ENCODE measurements at regions not wholly inside any gene's neighbourhood (a gene's known extent, or its start where the extent isn't known, plus 50 kb on each side); places are given as distances from the start of the nearest gene placed in this dataset.

DNA sequence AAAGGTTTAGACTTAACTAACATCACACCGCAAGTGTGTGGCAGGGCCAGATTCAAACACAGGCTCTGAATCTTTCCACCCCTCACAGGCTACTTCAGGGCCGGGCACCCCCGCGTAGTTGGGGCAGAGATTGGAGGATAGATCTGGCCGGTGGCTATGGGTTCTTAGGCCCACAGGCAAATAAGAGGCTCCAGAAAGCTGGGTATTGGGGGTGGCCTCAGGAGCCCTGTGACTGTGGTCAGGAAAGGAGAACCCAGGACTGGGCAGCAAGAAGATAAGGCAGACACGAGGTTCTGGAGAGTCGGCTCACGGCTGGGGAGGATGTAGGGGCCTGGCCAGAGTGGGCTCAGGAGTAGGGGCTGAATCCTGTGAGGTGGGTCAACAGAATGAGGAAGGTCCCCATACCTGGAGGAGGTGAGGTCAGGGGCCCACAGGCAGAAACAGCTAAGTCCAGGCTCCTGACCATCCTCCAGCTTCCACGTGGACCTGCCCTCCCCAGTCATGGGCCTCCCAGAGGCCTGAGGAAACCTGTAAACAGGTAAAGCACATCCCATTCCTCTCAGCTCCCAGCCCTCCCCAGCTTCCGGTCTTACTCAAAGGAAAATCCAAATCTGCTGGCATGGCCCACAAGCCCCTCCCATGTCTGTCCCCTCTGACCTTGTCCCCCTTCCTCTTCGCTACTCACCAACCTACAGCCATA is 306.2 kb downstream of the MATN1 start:
- no peak for DNase-seq

DNA sequence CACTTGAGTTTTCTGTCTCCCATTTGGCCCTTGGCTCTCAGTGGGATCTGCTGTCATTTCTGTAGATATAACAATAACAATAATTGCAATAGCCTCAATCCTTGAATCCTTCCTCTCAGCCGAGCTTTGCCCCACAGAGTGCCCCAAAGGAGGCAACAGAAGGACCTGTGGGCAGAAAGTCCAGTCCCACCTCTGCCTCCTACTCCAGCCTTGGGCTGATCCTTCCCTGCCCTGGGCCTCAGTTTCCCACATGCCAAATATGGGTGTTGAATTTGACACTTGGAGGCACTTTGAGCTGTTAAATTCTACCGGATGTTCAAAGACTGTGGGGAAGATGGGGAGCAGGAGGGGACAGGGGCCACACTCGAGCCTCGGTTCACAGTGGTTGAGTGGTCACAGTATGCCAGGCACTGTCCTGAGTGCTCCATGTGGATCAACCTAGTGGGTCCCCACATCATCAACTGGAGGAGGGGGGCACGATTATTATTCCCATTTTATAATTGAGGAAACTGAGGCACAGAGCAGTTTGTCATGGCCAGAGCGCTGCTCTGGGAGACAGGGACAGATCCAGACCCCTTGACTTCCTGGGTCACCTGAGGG is 307.1 kb downstream of the MATN1 start:
- DNase-seq = no peak

DNA sequence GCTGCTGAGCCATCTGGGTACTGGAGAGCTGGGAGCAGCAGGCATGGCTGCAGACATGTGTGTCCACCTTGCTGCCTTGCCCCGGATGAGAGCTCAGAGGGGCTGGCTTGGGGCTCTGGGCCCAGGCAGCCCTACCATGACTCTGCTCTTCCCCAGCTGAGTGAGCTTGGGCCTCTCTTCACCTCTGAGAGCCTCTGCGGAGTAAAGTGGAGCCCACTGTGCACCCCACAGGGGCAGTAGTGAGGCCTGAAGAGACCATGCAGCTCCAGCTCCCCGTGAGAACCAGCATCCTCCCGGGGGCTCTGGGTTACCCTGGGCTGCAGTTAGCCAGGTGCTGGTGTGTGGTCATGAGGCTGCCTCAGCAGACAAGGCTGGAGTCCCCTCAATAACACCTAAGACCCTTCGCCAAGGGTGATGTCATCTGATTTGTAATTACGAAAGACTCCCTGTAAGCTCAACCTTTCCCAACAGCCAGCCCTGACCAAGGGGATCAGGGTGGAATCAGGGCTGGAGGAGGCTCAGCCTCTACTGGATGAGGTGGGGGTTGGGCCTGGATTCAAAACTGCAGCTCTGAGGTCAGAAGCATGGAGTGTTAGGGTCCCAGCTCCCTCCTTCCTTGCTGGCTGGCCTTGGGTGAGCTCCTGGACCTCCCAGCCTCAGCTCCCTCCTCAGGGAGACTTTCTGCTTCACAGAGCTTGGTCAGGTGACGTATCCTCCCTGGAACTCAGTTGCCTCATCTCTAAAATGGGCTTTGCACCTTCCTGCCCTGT is 308.0 kb downstream of the MATN1 start:
- no peak for DNase-seq

DNA sequence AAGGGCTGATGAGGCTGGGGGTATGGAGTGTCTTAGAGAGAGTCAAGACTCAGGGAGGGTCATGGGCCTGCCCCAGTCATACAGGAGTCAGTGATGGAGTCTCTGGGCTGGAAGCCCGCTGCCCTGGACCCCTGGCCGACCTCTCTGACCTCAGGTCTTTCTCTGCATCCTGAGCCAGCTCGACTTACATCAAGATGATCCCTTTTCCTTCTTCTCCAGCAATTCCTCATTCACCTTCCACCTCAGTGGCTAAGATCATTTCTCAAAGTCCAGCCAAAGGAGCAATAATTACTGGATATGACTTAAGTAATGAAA is 308.6 kb downstream of the MATN1 start:
- no peak for DNase-seq

DNA sequence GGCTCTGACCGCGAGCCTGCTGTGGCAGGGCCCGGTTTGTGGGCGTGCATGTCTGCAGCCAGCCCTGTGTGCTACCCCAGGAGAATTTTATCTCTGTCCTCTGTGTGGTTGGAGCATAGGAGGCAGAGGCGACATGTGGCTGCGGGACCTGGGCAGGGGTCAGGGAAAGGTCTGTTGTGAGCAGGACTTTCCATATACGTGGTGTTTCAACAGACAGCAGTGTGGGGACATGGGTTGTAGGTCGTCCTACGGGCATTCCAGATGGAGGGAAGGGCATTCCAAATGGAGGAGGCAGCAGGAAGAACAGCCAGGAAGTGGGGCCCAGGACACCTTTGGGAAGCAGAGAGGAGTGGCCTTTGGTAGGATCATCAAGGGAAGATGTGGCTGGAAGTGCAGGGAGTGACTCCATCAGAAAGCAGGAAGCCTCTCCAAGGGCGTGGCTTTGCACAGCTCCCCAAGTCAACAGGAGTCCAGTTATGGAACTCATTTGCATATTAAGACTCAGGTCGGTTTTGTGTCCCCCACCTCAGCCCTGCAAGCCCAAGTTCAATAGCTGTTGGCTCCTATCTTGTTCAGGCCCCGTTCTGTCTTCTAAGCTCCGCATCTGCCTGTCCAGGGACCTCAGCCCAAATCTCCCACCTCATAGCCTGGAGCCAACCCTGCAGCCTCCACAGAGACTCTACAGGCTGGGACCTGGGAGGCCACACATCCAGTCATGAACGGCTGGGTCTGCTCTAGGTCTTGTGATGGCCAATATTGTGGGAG is 309.1 kb downstream of the MATN1 start:
- no peak for DNase-seq

DNA sequence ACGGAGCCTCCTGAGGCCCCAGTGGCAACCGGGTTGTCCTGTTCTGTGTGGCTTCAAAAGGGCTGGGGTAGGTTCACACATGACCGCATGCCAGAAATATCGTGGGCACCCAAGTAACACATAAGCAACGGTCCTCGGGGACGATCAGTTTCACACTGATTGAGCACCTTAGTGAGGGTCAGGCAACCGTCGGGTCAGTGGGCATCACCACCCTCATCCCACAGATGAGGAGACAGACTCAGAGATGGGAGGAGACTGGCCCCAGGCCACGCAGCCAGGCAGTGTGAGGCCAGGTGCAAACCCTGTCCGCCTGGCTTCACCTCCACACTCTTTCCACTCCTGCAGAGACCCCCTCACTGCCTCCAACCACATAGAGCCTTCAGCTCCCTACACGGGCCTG is 309.8 kb downstream of the MATN1 start:
- DNase-seq = no peak

DNA sequence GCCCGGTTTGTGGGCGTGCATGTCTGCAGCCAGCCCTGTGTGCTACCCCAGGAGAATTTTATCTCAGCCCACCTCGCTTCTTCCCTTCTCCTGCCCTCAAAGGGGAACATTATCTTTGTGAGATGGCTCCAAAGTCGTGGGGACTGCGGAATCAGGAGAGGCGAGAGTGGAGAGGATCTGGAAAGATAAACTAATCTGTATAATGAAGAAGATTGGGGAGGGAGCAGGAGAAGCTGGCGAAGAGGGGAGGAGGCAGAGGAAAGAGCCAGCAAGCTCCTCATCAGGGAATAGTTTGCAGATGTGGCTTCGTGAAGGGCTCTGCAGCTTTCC is 310.3 kb downstream of the MATN1 start:
- no peak for DNase-seq

DNA sequence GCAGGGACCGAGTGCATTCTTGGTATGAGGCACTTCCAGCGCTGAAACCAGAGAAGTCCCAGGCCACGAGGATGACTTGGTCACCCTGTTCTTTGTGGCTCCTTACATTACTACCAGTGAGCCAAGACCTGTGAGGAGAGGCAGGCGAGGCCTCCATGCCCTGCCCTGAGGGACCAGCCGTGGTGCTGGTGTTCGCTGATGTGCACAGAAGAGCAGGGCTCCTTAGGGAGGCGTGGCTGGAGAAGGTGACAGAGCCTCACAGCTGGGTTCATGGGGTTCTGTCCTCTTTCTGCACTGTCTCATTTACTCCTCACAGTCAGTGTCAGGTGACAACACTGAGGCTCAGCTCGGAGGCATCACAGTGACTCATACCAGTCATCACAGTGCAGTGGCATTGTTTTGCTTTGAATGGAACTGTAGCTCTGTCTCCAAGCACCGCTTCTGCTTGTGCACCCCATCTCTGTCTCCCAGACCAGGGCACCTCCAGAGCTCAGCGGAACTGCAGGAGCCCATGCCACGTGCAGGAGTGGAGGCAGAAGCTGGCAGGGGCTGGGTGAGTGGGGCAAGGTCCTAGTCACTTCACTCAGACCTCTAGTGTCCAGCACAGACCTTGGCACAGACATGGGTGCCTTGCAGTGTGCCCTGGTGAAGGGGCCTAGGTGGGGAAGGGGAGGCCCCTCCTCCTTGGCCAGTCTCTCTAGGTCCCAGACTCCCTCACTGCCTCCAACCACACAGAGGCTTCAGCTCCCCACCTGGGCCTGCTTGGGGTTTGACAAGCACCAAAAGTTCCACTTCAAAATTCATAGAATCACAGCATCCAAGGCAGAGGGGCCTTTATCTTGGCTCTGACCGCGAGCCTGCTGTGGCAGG is 310.9 kb downstream of the MATN1 start:
- DNase-seq = no peak

DNA sequence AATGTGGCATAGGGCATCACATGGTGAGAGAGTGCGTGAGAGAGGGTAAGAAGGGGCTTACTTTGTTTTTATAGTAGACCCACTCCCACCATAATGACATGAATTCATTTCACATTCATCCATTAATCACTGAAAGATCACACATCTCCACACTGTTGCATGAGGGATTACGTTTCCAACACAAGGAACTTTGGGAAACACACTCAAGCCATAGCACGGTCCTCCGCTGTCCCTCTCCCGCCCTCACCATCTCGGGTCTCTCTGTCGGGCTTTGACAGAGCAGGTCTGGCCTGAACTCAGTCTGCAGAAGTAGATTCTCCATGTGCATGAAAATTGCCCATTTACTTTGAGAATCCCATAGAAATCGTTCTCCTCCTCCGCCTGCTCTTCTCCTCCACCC is 312.2 kb downstream of the MATN1 start:
- DNase-seq = no peak

DNA sequence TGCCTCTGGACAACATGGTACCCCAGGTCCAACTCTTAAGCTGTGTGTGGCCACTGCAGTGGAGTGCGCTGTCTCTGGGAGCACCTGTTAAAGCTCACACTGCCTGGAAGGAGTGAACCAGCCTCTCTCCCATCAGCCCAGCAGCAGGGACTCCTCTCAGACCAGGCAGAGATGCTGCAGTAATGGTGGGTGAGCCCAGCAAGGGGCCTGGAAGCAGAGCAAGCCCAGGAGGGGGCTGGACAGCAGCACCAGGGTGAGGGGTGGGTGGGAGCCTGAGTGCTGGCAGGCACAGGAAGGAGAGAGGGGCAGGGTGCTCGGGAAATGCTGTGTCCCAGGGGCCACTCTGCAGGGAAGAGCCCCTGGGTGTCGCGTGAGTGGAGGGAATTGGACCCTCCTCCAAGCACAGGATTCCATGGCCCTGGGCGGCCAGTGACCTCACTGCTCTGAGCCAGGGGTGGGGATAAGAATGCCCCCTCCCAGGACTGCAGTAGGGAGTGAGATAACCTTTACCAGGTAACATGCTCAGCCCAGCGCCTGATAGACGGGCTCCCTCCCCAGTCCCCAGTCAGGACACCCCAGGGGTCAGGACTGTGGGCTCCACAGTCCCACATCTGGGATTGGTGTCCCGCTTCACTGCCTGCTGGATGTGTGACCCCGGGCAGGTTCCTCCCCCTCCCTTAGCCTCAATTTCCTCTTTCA is 313.1 kb downstream of the MATN1 start:
- DNase-seq = no peak

DNA sequence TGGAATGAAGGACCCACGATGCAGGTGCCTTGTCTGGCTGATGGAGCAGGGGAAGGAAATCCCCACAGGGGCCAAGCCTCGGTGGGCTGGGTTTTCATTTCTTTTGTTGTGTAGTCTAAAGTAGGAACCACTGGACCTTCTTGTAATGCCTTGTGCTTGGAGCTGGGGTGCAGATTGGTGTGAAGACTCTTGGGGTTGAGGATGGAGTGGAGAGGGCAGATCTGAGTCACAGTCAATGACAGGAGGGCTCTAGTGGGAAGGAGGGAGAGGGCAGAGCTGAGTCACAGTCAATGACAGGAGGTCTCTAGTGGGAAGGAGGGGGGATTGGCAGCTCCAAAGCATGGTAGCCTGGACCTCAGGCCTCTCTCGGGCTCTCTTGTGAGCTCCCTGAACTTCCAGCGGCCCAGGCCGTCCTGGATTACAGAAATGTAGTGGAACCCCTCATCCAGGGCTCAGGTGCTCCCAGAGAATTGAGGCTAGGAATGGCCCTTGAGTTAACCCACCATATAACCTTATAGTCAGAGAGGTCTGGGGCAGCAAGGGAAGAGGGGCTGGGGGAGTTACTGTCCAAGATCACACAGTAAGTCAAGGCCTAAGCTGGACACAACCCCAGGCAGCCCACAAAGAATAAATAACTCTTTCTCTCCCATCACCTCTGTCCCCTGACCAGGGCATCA is 313.8 kb downstream of the MATN1 start:
- DNase-seq = no peak

DNA sequence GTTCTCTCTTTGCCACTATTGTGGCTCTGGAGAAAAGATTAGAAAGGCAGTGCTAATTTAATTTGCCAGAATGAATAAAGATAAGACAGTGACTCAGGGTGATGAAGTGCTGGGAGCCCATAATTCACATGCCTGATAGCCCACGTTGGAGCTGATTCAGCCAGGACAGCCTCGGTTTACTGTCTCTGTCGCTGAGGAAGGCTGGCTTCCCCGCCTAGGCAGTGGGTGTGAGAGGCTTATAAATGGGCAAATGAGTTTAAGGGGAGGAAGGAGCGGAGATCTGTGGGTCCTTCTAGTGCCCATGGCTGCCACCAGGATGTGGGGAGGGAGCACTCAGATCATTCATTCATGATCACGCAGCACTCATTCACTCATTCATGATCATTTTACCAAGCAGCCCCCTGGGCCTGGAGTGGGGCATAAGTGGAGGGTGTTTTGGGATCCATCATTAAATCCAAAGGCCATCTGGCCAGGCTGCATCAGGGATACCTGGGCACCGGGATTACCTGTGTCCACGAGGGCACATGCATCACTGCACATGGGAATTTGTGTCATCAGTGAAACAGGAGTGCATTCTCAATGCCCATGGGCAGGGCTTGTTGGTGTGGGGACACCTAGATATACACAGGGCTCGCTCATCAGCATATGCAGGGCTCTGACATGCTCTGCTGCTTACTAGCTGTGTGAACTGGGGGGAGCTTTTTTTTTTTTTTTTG is 315.4 kb downstream of the MATN1 start:
- DNase-seq = no peak

DNA sequence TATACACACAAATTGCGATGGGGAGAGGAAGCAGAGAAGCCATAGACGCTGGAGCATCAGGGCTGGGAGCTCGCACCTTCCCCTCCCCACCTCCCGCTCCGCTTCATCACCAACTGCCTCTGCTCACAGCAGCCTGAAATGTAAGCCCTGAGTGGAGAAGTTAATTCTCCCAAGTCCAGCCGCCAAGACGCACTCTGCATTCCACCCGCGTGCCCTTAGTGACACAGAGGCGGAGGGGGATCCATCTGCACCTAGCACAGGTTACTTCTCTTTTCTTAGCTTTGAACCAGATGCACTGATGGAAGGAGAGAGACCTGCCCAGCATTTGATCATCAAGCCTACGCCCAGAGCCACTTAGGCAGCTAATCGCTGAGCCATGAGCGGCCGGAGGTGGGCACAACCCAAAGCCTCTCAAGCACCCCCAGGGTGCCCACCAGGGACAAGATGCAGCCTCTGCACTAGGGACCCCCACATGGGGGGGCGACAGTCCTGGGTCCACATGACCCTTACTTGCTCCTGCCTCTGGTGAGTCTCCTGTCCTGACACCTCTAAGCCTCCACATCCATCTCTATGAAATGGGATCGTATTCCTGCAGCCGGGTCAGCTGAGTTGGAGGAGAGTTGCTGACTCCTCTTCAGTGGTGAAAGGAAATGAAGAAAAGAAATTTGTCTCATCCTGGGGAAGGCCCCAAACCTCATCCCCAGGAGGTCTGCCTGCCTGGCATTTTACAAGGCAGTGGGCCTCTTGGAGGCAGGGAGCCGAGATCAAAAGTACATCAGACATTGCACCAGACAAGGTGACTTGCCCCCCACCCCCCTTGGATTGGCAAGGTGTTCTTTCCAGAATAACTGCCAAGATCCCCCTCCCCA is 316.2 kb downstream of the MATN1 start:
- no peak for DNase-seq

DNA sequence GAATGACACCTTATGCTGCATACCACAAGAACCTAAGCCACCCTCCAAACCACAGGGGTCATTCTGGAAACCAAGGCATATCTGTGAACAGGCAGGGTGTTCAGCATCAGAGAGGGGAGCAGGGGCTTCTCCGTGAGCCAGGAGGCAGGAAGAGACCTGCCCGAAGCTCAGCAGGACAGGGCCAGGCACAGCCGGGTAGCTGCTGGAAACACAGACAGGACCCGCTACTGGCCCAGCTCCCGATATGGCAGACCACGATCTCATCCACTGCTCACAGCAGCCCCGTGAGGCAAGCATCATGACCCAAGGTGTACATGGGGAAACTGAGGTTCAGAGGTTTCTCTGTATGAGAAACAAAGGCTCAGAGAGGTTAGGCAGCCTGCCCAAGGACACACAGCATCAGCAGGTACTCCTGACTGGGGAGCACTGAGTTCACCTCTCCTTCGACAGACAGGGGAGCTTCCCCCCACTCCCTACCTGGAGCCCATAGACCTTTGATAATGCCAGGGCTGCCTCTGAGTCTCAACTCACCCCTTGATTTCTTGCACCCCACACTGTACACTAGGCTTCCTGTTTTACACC is 317.7 kb downstream of the MATN1 start:
- no peak for DNase-seq

DNA sequence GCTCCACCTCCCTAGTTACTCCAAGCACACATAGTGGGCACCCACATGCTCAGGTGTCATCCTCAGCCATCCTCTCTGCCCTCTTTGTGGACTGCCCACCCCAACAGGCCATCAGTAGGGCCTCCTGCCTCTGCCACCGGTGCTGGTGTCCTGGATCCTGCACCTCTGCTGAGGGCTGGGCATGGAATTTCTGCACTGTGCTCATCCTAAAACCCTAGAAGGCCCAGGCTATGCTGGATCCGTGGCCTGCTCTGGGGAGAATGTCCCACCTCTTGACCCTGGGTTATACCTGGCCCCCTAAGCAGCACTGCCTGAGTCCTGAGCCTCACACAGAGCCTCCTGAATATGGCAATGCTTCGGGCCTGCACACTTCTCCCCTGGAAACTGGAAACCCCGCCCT is 318.3 kb downstream of the MATN1 start:
- no peak for DNase-seq

DNA sequence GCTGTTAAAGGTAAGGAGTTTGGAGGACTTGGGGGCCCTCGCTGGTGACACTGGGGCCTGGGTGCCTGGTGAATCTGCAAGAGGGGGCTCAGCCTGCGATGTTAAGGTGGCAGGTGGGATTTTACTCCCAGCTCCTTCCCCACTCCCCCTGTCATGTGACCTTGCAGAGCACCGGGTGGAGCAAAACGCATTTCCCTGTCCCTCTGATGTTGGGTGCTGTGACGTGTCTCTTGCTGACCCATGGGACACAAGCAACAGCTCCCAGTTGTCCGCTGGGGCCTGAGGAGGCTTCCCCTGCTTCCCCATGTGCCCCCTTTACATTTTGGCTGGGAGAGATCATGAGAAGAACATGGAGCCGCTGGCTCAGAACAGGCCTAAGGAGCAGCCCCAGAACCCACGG is 319.0 kb downstream of the MATN1 start:
- DNase-seq = no peak

DNA sequence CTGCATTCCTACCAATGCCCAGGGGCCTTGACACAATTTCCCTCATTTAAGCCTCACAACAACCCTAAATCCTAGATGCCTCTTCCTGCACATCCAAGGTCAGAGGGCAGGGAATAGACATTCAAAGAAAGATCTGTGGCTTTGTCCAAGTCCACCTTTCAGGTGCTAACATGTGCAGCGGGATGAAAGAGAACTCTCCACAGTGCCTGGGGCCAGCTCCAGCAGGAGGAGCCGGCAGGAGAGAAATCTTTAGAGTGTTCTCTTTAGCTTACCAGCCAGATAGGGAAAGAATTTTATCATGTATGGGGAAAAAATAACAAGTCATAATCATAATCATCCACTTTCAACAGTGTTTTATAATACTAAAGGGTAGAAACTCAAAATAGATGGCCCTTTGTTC is 319.7 kb downstream of the MATN1 start:
- no peak for DNase-seq

DNA sequence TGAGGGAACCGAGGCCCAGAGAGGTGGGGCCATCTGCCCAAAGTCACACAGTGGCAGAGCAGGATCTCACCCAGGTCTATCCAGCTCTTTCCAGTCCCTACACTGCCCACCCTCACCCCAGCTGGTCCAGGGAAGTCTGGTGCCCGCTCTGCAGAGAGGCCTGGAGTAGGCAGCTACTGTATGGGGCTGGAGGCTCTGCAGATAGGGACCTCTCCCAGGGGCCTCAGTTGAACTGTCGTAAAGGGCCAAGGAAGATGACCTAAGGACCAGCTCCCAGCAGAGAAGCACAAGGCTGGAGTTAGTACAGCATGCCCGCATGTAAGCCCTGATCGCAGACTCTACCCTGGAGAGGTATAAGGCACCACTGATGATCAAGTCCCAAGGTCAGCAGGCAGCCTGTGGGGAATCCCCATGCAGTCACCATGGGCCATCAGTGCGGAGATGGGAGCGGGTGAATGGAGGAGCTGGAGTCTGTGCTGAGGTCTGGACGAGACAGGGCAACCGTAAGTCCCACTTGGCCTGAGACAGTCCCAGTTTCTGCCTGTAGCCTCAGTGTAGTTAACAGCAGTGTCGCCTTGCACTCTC is 320.2 kb downstream of the MATN1 start:
- DNase-seq = no peak

DNA sequence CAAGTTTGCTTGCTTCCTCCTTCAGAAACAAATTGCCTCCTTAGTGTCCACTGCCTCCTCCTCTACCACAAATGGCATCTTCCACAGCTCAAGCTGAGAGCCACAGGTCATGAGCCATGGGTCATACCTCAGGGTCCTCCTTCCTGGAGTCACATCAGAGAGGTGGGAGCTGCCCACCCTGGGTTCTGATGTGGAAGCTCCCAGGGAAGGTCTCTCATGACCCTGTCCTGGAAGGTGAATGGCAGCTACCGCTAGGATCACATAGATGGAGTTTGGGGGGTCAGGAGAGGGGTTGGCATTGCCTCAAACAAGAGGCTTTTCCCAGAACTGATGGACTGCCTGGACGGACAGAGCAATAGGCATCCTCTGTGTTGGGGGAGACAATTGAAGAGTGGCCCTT is 321.4 kb downstream of the MATN1 start:
- no peak for DNase-seq

Measured in COR-L47 (cell line).